ENCODE measurements at regions not wholly inside any gene's neighbourhood (a gene's known extent, or its start where the extent isn't known, plus 50 kb on each side); places are given as distances from the start of the nearest gene placed in this dataset.

DNA sequence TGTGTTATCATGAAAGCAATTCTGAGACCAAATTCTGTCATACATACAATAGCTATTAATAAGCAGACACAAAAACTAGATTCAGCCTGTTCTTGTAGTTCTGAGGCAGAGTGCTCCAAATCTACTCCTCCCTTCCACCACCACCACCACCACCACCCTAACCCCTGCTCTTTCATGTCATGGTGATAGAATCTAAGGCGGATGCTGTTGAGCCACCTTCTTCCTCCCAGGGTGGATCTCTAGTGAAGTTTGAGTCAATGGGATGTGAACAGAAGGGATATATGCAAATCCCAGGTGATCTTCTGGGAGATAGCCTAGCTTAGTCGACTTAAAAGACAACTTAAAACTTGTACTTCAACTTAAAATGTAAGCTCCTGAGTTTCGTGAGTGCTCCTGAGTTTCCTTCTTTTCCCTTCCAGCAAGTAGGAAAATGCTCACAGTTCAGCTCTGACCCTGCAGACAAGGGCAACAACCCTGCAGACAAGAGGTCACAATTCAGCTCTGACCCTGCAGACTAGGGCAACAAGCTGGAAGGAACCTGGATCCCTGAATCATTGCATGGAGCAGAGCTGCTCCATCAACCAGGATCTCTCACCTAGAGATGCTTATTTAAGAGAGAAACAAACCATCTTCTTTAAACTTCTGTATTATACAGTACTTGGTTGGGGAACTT is 204.1 kb downstream of the TTC8 start:
- no peak for ATAC-seq
- intact Hi-C loops (cut with DNase I): no loop called here
- WGBS, 2 donors: 54 to 73% methylated on average over 3 of the region's 3 CpGs
- H3K9me3 ChIP-seq: no peaks in the 10 kb centered on the region
- no peak for DNase-seq
- H3K4me1 ChIP-seq: peaks cover 14% of the 10 kb centered on the region
- no peak overlapping the region for H3K4me3 ChIP-seq
- peaks cover 0 to 6% of the 10 kb centered on the region in 2 donors for H3K27me3 ChIP-seq
- TF ChIP-seq POLR2A (IDR thresholded peaks at IDR 0.05) (no peak), CTCF (IDR thresholded peaks at IDR 0.05) (no peak)
- no peaks in the 10 kb centered on the region for H3K36me3 ChIP-seq (replicated peaks in 1 of 2; ENCODE audit: insufficient read depth in 1 of 2, low read depth in 2 of 2)
- H3K27ac ChIP-seq: no peak overlapping the region

DNA sequence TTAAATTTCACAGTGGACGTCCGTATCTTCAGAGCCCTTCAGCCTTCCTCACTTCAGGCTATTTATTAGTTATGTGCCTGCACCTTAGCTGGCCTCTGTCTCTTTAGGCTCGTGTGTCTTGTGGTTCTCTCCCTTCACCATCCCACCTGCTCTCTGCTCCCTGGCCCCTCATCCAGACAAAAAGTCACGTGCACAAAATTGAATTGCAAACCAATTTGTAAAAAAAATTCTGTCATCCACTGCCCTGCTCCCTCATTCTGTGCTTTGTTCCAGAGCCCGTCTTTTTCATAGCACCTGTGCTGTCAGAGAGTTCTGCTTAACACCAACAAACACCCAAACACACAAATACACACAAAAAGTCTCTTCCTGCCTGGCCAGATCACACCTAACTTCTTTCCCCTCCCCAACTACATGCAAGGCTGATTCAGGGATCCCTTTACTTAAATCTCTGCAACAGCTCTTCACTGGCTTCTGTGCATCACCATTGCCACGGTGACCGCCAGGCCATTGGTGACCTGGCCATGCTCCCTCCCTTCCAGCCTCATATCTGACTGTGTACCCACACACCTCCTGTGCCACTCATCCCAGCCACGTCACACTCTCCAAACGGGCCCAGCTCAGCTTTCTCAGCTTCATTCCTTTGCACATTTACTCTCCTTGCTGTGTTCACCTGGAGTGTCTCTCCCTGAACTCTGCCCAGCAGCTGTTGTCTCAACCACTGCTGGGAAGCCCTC is 205.7 kb downstream of the TTC8 start:
- TF ChIP-seq CTCF (IDR thresholded peaks at IDR 0.05) (no peak), POLR2A (IDR thresholded peaks at IDR 0.05) (no peak)
- intact Hi-C loops (cut with DNase I): loop anchor here (5.0 to 10.0 kb wide), 2 partner anchors 385 to 877 kb away; partner anchors contain the start of gene FOXN3
- ATAC-seq: no peak

DNA sequence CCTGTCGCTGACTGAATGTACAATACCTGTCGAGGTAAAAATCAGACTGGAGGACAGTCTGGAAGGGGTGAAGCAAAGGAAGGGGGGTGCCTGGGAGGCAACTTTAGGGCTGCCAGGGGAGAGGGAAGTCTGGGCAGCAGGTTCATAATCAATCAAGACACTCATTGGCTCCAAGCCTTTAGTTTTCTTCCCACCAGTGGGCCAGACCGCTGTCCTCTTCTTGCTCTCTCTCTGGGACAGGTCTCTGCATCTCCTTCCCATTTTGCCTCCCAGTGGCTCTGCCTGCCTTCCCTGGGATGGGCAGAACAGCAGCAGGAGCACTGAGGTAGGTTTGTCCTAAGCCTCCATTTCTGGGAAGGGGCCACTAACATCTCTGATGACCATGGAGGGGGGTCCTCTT is 206.5 kb downstream of the TTC8 start:
- peaks cover 14% of the 10 kb centered on the region for H3K4me1 ChIP-seq
- intact Hi-C loops (cut with DNase I): loop anchor here (5.0 to 10.0 kb wide), 2 partner anchors 384 to 876 kb away; partner anchors contain the start of gene FOXN3
- DNase-seq: no peak
- H3K36me3 ChIP-seq (replicated peaks in 1 of 2; ENCODE audit: insufficient read depth in 1 of 2, low read depth in 2 of 2): no peaks in the 10 kb centered on the region
- H3K27me3 ChIP-seq: peaks cover 0 to 6% of the 10 kb centered on the region in 2 donors
- WGBS, 2 donors: 83 to 87% methylated on average over 3 of the region's 3 CpGs
- no peak for ATAC-seq
- H3K27ac ChIP-seq: no peak overlapping the region
- H3K9me3 ChIP-seq: no peaks in the 10 kb centered on the region
- H3K4me3 ChIP-seq: no peak overlapping the region
- TF ChIP-seq POLR2A (IDR thresholded peaks at IDR 0.05) (no peak), CTCF (IDR thresholded peaks at IDR 0.05) (no peak)

More for the DNA sequence above, 205.7 kb downstream of the TTC8 start:
- Histone ChIP-seq H3K4me1 (peaks cover 14% of the 10 kb centered on the region), H3K9me3 (no peaks in the 10 kb centered on the region), H3K36me3 (replicated peaks in 1 of 2; ENCODE audit: insufficient read depth in 1 of 2, low read depth in 2 of 2) (no peaks in the 10 kb centered on the region), H3K27me3 (peaks cover 0 to 6% of the 10 kb centered on the region in 2 donors), H3K4me3 (no peak overlapping the region), H3K27ac (no peak overlapping the region)
- WGBS, 2 donors: 55 to 65% methylated on average over 9 of the region's 9 CpGs
- DNase-seq: no peak

GRCh38 chr14:89032086-89032649 is 207.7 kb downstream of the TTC8 start:
- ATAC-seq (no peak), DNase-seq (no peak)
- TF ChIP-seq CTCF (IDR thresholded peaks at IDR 0.05): no peak
- H3K27ac ChIP-seq: no peak overlapping the region
- H3K9me3 ChIP-seq: no peaks in the 10 kb centered on the region
- H3K27me3 ChIP-seq: no peaks in the 10 kb centered on the region
- H3K4me3 ChIP-seq: no peak overlapping the region
- H3K4me1 ChIP-seq: peaks cover 6% of the 10 kb centered on the region
- intact Hi-C loops (cut with DNase I): loop anchor here (5.0 to 10.0 kb wide), 2 partner anchors 383 to 875 kb away; partner anchors contain the start of gene FOXN3
- 87 to 92% methylated on average over 8 of the region's 8 CpGs for WGBS, 2 donors
- H3K36me3 ChIP-seq (replicated peaks in 1 of 2; ENCODE audit: insufficient read depth in 1 of 2, low read depth in 2 of 2): no peaks in the 10 kb centered on the region

All from body of pancreas (tissue), 4 donors.